ENCODE measurements at regions not wholly inside any gene's neighbourhood (a gene's known extent, or its start where the extent isn't known, plus 50 kb on each side); places are given as distances from the start of the nearest gene placed in this dataset.

DNA sequence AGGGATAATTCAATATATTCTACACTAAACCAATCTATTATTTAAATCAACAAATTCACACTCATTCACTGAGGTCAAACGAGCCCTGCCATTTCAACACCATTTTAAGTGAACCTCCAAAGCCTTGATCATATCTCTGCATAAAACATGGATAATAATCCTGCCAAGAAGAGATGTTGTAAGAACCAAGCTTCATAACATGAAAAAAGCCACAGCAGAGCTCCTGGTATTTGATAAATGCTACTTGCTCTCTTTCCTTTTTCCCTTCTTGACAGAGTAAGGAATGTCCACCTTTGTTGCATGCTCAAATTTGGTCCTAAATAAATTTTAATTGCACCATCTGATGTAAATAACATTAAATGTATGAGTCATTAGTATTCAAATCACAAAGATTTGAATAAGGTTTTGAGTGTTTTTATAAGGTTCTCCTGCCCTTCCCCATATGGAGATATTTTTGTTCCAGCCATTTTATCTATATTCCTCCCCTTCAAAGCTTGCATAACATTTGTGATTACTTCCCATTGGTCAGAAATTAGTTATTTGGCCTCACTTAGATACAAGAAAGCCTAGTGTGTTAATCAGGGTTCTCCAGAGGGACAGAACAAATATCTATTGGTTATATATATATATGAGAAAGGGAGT is 318.8 kb downstream of the RND3 start:
- Mint-ChIP-seq H3K36me3 (no peaks in the 10 kb centered on the region), H3K9me3 (peaks cover 0 to 8% (median 2%) of the 10 kb centered on the region in 3 donors), H3K4me3 (no peak overlapping the region), H3K27ac (no peak overlapping the region), H3K4me1 (no peaks in the 10 kb centered on the region), H3K27me3 (no peaks in the 10 kb centered on the region)

DNA sequence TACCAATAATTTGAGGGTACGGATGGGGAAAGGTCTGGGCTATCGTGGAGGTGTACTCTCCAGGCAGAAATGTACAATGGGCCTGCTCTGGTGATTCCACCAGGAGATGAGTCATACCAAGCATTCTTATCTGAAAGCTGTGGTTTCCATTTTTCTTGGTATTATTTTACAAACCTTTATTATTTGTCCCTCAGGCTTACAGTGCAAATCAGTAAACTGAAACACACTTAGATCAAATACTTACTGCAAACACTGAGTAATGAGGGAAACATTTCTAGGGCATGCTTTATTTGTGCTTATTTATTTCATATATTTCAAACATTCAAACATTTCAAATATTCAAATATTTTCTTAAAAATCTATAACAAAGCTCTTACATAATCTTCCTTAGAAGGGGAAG is 319.8 kb downstream of the RND3 start:
- peaks cover 0 to 8% (median 2%) of the 10 kb centered on the region in 3 donors for H3K9me3 Mint-ChIP-seq
- H3K4me3 Mint-ChIP-seq, result no peak overlapping the region
- no peak overlapping the region for H3K27ac Mint-ChIP-seq
- no peaks in the 10 kb centered on the region for H3K27me3 Mint-ChIP-seq
- no peaks in the 10 kb centered on the region for H3K4me1 Mint-ChIP-seq
- no peaks in the 10 kb centered on the region for H3K36me3 Mint-ChIP-seq

DNA sequence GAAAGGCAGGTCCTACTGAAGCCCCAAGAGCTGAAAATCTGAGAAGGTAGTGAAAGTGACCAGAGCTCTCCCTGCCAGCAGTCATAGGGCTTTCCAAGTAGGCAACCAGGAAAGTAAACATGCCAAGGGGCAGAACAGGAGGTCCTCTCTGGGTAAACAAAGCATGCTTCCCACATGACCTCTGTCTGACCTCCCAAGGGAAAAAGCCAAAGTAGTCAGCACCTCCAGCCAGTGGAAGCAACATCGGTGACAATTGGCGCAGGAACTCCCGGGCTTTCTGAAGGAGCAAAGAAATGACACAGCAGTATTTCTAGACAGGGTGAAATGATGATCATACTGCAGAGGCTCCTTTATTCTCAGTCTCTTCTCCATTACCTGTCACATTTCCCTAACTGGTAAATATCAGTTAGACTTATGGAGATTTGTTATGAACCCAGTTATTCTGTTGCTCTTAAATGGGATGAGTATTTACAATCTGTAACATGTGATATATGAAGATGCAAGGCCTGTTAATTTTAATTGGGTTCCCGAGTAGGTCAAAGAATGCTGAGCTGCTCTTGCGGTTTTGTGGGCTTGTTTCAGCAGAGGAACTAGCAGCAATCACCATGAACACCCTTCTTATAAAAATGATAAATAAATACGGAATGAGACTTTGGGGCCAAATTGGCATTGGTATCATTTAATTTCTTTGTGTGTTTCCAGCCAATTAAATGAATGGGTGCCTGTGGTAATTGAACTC is 321.0 kb downstream of the RND3 start:
- Mint-ChIP-seq H3K27me3 (no peaks in the 10 kb centered on the region), H3K9me3 (peaks cover 0 to 6% (median 2%) of the 10 kb centered on the region in 3 donors), H3K36me3 (no peaks in the 10 kb centered on the region), H3K4me1 (no peaks in the 10 kb centered on the region), H3K27ac (no peak overlapping the region), H3K4me3 (no peak overlapping the region)

DNA sequence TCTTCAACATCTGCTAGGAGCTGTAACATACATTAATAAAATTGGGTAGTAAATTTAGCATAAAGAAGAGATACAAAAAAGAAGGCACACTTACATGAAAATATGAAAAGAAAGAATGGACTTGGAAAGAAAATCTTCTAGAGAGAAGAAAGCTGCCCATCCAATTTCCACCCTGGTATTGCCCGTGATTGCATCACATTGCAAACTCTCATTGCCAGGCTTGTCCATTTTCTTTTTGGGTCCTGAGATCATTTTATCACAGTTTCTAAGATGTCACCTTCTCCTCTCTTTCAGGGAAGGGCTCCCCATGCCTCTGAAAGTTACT is 321.5 kb downstream of the RND3 start:
- H3K4me1 Mint-ChIP-seq, result no peaks in the 10 kb centered on the region
- H3K36me3 Mint-ChIP-seq, result no peaks in the 10 kb centered on the region
- H3K27ac Mint-ChIP-seq, result no peak overlapping the region
- peaks cover 0 to 6% (median 2%) of the 10 kb centered on the region in 3 donors for H3K9me3 Mint-ChIP-seq
- no peaks in the 10 kb centered on the region for H3K27me3 Mint-ChIP-seq
- no peak overlapping the region for H3K4me3 Mint-ChIP-seq

DNA sequence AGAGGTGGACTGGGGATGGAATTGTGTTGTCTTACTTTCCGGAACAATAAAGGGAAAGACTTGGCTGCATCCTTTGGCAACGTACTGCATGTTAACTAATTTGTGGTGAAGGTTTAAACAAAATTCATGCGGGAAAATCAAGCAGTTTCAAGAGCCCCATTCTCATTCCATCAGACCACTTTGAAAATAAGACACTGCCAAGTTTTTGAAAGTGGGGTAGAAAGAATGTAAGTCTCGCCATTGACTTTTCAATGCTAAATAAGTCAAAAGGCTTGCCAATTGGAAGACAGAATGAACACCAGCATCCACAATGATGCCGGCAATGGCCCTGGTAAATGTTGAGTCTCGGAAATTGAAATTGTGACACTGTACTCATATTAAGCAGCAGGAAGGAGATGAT is 322.0 kb downstream of the RND3 start:
- Mint-ChIP-seq H3K27ac (no peak overlapping the region), H3K27me3 (no peaks in the 10 kb centered on the region), H3K4me1 (no peaks in the 10 kb centered on the region), H3K4me3 (no peak overlapping the region), H3K36me3 (no peaks in the 10 kb centered on the region), H3K9me3 (peaks cover 0 to 6% (median 2%) of the 10 kb centered on the region in 3 donors)

DNA sequence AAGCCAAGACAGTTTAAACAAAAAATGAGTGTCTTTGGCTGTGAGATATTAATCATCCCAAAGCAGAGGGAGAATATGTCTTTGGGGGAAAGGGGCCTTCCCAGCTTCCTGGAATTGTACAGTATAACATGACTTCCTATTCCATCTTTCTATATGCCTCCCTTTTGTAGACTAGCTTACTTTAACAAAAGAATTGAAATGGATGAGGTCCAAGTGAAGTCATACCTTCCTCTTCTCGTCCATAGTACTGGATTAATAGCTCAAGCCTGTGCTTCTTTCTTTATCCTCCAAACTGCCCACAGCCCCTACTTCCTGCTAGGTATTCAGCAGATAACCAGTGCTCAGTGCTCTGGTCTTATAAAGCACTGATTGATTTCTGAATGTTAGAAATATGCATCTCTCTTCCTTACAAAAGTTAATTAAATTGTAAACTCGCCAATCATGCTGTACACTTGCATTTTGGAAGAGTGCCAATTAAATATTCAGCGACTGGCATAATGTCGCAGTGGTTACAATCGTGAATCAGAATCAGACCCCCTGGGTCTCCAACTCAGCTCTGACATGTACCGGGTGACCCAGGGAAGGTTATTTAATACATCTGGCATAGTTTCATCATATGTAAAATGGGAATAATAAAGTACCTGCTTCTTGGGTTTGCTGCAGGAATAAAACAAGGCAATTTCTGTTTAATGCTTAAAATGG is 325.1 kb downstream of the RND3 start:
- no peaks in the 10 kb centered on the region for H3K36me3 Mint-ChIP-seq
- H3K27ac Mint-ChIP-seq, result no peak overlapping the region
- H3K9me3 Mint-ChIP-seq, result peaks cover 0 to 3% (median 2%) of the 10 kb centered on the region in 3 donors
- no peaks in the 10 kb centered on the region for H3K4me1 Mint-ChIP-seq
- no peaks in the 10 kb centered on the region for H3K27me3 Mint-ChIP-seq
- H3K4me3 Mint-ChIP-seq, result no peak overlapping the region

DNA sequence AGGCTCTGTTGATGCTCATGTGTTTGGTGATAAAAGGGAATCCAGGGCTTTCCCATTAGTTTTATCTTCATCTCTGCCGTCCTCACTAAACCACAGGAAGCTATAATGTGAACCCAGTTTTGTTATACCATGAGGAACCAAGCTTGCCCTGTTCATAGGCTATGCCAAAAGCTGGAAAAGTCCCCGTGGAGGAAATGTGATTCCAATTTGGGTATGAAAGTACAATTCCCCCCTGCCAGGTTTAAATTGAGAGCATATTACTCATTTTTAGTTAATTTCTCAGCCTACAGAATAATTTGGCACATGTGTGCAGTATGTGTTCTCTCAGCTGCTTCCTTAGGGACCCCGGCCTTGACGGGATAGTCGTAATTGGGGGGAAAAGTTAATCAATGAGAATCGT is 327.4 kb downstream of the RND3 start:
- Mint-ChIP-seq H3K27ac (no peak overlapping the region), H3K27me3 (no peaks in the 10 kb centered on the region), H3K4me3 (no peak overlapping the region), H3K4me1 (no peaks in the 10 kb centered on the region), H3K36me3 (no peaks in the 10 kb centered on the region), H3K9me3 (peaks cover 0 to 2% (median 0%) of the 10 kb centered on the region in 3 donors)

DNA sequence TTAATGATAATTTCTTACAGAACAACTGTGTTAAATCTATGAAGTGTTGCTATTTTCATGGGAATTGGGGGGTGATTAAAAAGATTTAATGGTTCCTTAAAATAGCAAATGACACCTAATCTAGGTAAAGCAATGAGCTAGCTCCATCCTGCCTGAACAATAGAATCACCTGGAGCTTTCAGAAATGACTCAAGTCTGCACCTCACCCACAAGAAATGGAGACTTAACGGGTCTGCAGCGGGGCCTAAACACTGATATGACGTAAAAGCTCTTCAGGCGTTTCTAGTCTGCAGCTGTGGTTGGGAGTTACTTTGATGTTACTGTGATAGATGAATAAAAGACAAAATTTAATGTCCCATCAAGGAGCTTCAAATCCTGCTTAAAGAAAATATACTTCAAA is 328.2 kb downstream of the RND3 start:
- H3K4me1 Mint-ChIP-seq, result no peaks in the 10 kb centered on the region
- no peaks in the 10 kb centered on the region for H3K27me3 Mint-ChIP-seq
- no peak overlapping the region for H3K27ac Mint-ChIP-seq
- no peaks in the 10 kb centered on the region for H3K36me3 Mint-ChIP-seq
- no peak overlapping the region for H3K4me3 Mint-ChIP-seq
- peaks cover 0 to 2% (median 0%) of the 10 kb centered on the region in 3 donors for H3K9me3 Mint-ChIP-seq

DNA sequence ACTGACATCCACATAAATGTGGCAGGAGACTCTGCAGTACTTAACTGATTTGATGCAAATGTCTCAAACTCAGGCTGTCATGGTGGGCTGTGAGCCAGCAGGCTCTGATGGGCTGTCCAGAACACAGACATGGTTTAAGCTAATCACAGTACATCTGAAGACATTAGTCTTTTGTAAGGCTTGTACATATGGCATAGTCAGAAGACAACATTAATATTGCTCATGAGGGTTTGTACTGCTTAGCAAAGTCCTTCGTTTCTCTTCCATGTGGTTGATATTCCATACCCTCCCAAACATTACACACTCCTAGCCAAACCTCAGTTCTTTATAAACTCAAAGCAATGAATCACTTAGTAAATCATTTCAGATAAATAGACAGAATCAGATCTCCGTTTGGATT is 330.6 kb downstream of the RND3 start:
- Mint-ChIP-seq H3K36me3 (no peaks in the 10 kb centered on the region), H3K4me3 (no peak overlapping the region), H3K9me3 (peaks cover 3 to 5% (median 4%) of the 10 kb centered on the region in 3 donors), H3K27ac (no peak overlapping the region), H3K4me1 (no peaks in the 10 kb centered on the region), H3K27me3 (no peaks in the 10 kb centered on the region)

DNA sequence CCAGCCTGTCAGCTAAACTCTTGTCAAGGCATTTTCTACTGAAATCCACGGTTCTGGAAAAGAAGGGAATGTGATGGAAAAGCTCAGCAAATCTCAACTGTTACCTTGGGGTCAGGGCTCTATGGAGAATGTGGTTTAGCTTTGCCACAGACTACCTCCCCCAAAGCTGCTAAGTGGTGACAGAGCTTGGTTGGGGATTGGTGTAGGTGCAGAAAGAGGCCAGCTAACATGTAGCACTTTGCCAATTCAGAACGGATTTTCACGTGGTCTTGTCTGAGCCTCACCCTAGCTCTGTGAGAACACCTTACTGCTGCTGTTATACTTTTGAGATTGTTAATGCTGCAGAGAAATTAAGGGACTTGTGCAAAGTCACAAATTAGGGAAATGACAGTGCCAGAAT is 331.1 kb downstream of the RND3 start:
- no peak overlapping the region for H3K4me3 Mint-ChIP-seq
- H3K27me3 Mint-ChIP-seq, result no peaks in the 10 kb centered on the region
- no peaks in the 10 kb centered on the region for H3K36me3 Mint-ChIP-seq
- no peak overlapping the region for H3K27ac Mint-ChIP-seq
- H3K9me3 Mint-ChIP-seq, result peaks cover 3 to 5% (median 4%) of the 10 kb centered on the region in 3 donors
- no peaks in the 10 kb centered on the region for H3K4me1 Mint-ChIP-seq

DNA sequence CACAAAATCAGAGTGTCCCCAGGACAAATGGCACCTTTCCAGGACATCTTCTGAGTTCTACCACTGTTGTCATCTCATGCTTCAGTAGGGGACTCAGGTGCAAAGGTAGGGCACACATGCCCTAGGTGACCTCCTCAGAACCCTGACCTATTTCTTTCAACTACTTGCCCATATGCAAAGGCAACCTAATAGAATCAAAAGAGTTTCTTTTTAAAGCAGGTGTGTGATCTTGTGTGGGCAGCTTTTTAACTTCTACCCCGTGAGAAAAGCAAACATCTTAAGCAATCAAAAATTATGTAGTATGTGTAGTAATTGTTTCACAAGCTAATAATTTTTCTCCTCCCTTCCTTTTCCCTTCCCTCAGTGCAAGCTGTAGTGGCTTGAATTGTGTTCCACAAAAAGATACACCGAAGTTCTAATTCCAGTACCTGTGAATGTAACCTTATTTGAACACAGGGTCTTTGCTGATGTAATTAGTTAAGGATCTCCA is 333.1 kb downstream of the RND3 start:
- no peak overlapping the region for H3K4me3 Mint-ChIP-seq
- H3K36me3 Mint-ChIP-seq, result no peaks in the 10 kb centered on the region
- peaks cover 3 to 5% (median 4%) of the 10 kb centered on the region in 3 donors for H3K9me3 Mint-ChIP-seq
- H3K4me1 Mint-ChIP-seq, result no peaks in the 10 kb centered on the region
- H3K27ac Mint-ChIP-seq, result no peak overlapping the region
- H3K27me3 Mint-ChIP-seq, result no peaks in the 10 kb centered on the region

DNA sequence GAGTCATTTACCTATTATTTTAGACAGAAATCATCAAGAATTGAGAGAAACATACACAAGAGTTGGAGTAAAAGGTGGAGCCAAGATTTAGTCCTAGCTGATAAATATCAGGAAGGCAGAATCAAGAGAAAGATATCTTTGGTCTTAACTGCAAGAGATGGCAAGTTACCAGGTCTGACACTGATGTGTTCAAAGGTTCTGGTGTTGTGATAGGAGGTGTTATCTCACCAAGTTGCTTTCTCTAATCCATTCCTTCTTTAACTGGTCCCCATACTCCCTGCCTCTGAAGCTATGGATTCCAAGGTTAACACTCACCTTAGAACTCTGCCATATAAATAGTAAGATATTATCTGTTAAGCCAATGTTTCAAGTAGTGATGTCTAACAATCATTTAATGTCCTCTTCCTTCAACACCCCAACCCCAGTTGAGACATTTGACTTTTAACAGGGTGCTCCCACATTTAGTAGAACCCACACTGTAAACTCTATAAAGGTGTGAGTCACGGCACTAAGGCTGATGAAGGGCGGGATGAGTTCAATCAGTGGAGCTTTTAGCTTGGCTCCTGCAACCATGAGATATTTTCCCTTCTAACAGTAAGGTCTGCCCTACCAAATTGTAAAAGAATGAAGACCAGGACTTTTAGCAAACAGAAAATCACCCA is 333.7 kb downstream of the RND3 start:
- Mint-ChIP-seq H3K36me3 (no peaks in the 10 kb centered on the region), H3K4me3 (no peak overlapping the region), H3K27ac (no peak overlapping the region), H3K4me1 (no peaks in the 10 kb centered on the region), H3K9me3 (peaks cover 3 to 7% (median 4%) of the 10 kb centered on the region in 3 donors), H3K27me3 (no peaks in the 10 kb centered on the region)

DNA sequence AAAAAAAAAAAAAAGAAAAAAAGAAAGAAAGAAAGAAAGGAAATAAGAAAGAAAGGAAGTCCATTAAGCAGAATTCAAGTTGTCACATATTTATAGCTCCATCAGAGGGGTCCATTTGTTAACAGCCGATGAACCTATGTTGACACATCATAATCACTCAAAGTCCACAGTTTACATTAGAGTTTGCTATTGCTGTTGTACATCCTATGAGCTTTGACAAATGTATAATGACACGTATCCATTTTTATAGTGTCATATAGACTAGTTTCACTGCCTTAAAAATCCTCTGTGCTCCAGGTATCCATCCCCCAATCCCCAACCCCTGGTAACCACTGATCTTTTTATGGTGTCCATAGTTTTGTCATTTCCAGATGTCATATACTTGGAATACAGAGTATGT is 335.2 kb downstream of the RND3 start:
- Mint-ChIP-seq H3K36me3 (no peaks in the 10 kb centered on the region), H3K9me3 (peaks cover 1 to 9% (median 3%) of the 10 kb centered on the region in 3 donors), H3K4me3 (no peak overlapping the region), H3K4me1 (no peaks in the 10 kb centered on the region), H3K27ac (no peak overlapping the region), H3K27me3 (no peaks in the 10 kb centered on the region)

DNA sequence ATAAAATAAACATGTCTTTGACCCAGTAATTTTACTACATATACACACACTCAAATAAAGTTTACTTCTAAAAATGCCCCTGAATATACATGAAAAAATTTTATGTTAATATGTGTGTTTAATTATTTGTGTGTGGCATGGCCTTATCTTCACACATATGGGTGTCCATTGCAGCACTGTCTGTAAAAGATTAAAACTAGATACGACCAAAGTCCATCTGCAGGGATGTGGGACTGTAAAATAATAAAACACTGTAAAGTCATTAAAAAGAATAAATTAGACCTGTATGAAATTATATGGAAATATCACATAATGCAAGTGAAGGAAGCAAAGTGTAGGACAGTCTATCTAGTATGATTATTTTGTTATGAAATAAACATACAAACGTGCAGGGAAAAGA is 337.3 kb downstream of the RND3 start:
- Mint-ChIP-seq H3K27me3 (no peaks in the 10 kb centered on the region), H3K4me1 (no peaks in the 10 kb centered on the region), H3K27ac (no peak overlapping the region), H3K36me3 (no peaks in the 10 kb centered on the region), H3K9me3 (peaks cover 3 to 18% (median 3%) of the 10 kb centered on the region in 3 donors), H3K4me3 (no peak overlapping the region)
